ENCODE measurements at regions not wholly inside any gene's neighbourhood (a gene's known extent, or its start where the extent isn't known, plus 50 kb on each side); places are given as distances from the start of the nearest gene placed in this dataset.

DNA sequence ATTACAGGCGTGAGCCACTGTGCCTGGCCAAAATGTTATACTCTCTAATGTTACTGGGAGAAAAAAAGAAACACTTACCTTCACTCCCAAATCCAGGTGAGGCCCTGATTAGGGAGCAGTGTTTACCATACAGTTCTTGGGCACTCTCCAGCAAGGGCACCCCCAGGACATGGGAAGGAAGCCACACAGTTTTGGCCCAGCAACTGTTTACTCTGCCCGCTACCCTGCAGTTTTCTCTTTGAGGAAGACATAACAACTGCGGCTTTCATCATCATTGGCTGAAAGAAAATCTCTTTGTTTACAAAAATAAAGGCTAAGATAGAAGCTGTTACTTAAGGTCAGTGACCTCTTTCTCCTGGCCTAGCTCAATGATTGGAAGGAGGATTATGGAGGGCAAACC, 145.5 kb upstream of the DUSP21 start:
- WGBS (ENCODE audit: missing lambda C conversion rate), result 50% methylated on average over 3 of the region's 3 CpGs
- Histone ChIP-seq H3K4me1 (peaks cover 4% of the 10 kb centered on the region; the same call in 1 of the 3 replicates), H3K4me2 (no peak overlapping the region), H3K27ac (no peak overlapping the region), H3K4me3 (no peak overlapping the region), H3K9me3 (no peaks in the 10 kb centered on the region)
- no peak for TF ChIP-seq FOSB (CRISPR knock-in tag; IDR thresholded peaks at IDR 0.05)
- TF ChIP-seq ELK1 (IDR thresholded peaks at IDR 0.05; ENCODE audit: low read depth, low read length), result no peak
- FAIRE-seq (no peak), ATAC-seq (no peak), DNase-seq (ENCODE audit: low read depth in 1 of 2, low spot score in 1 of 2) (peak in 1 of 2 experiments; percentile 14)
- ChIA-PET POLR2A (no interaction called here), CTCF (no interaction called here)

DNA sequence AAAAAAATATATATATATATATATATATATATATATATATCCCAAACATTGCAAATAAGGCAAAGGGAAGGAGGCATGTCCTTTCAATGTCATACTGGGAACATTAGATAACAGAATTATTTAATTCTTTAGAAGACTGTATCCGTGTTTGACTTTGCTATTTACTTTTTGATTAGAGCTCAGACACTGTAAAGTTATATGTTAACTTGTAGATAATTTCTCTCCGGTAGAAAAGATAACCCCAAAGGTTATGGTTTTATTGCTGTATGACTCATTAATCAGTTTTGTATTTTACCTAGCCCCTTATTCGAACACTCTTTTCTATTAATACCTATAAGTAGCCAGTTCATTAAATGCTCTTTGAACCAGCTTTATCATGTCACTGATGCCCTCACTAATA, 150.6 kb upstream of the DUSP21 start:
- DNase-seq (ENCODE audit: low read depth in 1 of 2, low spot score in 1 of 2) (no peak), ATAC-seq (no peak), FAIRE-seq (no peak)
- Histone ChIP-seq H3K4me3 (no peak overlapping the region), H3K27ac (no peak overlapping the region), H3K4me1 (no peaks in the 10 kb centered on the region), H3K4me2 (no peak overlapping the region), H3K9me3 (no peaks in the 10 kb centered on the region)
- WGBS (ENCODE audit: missing lambda C conversion rate), result 7% methylated on average over 3 of the region's 3 CpGs
- TF ChIP-seq FOSL2 (IDR thresholded peaks at IDR 0.05) (no peak), FOSL2 (CRISPR knock-in tag; IDR thresholded peaks at IDR 0.05) (0 out of 2 replicates have a peak, but pooled peaks have one; percentile 20), SREBF2 (IDR thresholded peaks at IDR 0.05) (no peak)
- CTCF ChIA-PET, result no interaction called here
- POLR2A ChIA-PET, result interaction anchor here (0.5 kb wide), 1 partner anchor 175 kb away, joined by 3 read pairs; no protein-coding TSS in a partner anchor

GRCh38 chrX:44690129-44690528, 147.5 kb upstream of the FUNDC1 start:
- ATAC-seq (no peak), DNase-seq (ENCODE audit: low read depth in 1 of 2, low spot score in 1 of 2) (no peak), FAIRE-seq (no peak)
- ChIA-PET POLR2A (no interaction called here), CTCF (no interaction called here)
- no peaks in the 10 kb centered on the region for H3K4me1 ChIP-seq
- no peak overlapping the region for H3K4me2 ChIP-seq
- no peaks in the 10 kb centered on the region for H3K9me3 ChIP-seq
- 73% methylated on average over 2 of the region's 2 CpGs for WGBS (ENCODE audit: missing lambda C conversion rate)
- no peak overlapping the region for H3K4me3 ChIP-seq
- no peak for TF ChIP-seq USF2 (IDR thresholded peaks at IDR 0.05)
- no peak for TF ChIP-seq NR3C1 (IDR thresholded peaks at IDR 0.05)
- TF ChIP-seq SMC3 (IDR thresholded peaks at IDR 0.05), result no peak
- TF ChIP-seq ZSCAN20 (CRISPR knock-in tag; IDR thresholded peaks at IDR 0.05), result no peak
- no peak for TF ChIP-seq POLR2A (IDR thresholded peaks at IDR 0.05; ENCODE audit: low read length)
- no peak for TF ChIP-seq MAZ (IDR thresholded peaks at IDR 0.05; ENCODE audit: borderline replicate concordance, low read depth, low read length)
- TF ChIP-seq FOXS1 (CRISPR knock-in tag; IDR thresholded peaks at IDR 0.05), result no peak
- TF ChIP-seq EHMT2 (IDR thresholded peaks at IDR 0.05; ENCODE audit: low read depth), result no peak
- TF ChIP-seq HOXA7 (CRISPR knock-in tag; IDR thresholded peaks at IDR 0.05), result no peak
- TF ChIP-seq KDM5A (IDR thresholded peaks at IDR 0.05), result no peak
- TF ChIP-seq RNF2 (IDR thresholded peaks at IDR 0.05; ENCODE audit: borderline replicate concordance, low read depth), result no peak
- no peak overlapping the region for H3K27ac ChIP-seq

DNA sequence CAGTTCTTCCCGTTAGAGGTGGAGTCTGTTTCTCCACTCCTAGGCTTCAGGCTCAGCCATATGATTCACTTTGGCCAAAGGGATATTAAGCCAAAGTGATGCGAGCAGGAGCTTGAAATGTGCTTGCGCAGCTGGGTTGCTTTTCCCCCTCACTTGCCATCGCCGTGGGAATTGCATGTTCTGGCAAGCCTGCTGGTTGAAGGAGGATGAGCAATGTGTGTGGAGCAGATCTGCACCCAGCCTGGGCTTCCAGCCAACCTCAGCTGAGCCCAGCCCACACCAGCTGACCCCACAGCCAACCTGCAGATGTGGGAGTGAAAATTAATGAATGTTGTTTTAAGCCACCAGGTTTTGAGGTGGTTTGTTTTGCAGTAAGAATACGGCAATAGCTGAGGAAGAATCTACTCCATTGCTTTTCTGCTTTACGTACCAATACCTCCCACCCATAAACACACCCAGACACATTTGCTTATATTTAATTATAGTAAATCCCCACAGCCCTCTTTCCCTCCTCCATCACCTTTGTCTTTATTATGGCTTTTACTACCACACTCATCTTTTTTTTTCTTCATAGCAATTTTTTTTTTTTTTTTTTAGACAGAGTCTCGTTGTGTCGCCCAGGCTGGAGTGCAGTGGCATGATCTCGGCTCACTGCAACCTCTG, 132.8 kb upstream of the FUNDC1 start:
- Histone ChIP-seq H3K4me3 (no peak overlapping the region), H3K9me3 (no peaks in the 10 kb centered on the region), H3K4me1 (peaks cover 7% of the 10 kb centered on the region; the same call in 1 of the 3 replicates), H3K27ac (peak overlapping the region; percentile 22 to 34; a peak in 4 of 6 replicates), H3K4me2 (peak overlapping the region; percentile 29; the same call in 2 of the 3 replicates)
- ATAC-seq, result peak; percentile 85 to 88
- CTCF ChIA-PET, result interaction anchor here (1.4 kb wide), 1 partner anchor 395 kb away, joined by 4 read pairs; no protein-coding TSS in a partner anchor
- FAIRE-seq, result peak; percentile 81
- POLR2A ChIA-PET, result interaction anchor here (1.0 kb wide), 1 partner anchor 244 kb away, joined by 3 read pairs; no protein-coding TSS in a partner anchor
- TF ChIP-seq FOXS1 (CRISPR knock-in tag; IDR thresholded peaks at IDR 0.05), result no peak
- no peak for TF ChIP-seq USF2 (IDR thresholded peaks at IDR 0.05)
- no peak for TF ChIP-seq RAD21 (conservative IDR thresholded peaks at IDR 0.05 in 1 of 2, IDR thresholded peaks at IDR 0.05 in 1 of 2)
- no peak for TF ChIP-seq CEBPB (IDR thresholded peaks at IDR 0.05)
- TF ChIP-seq BHLHE40 (IDR thresholded peaks at IDR 0.05; ENCODE audit: low read depth, low read length), result no peak
- no peak for TF ChIP-seq CTCF (IDR thresholded peaks at IDR 0.05)
- TF ChIP-seq KDM5A (IDR thresholded peaks at IDR 0.05), result no peak
- TF ChIP-seq MAX (IDR thresholded peaks at IDR 0.05), result no peak
- no peak for TF ChIP-seq MYC (IDR thresholded peaks at IDR 0.05; ENCODE audit: borderline replicate concordance, low read length)
- TF ChIP-seq RCOR1 (IDR thresholded peaks at IDR 0.05; ENCODE audit: low read depth, low read length), result no peak
- DNase-seq (ENCODE audit: low read depth in 1 of 2, low spot score in 1 of 2), result peak; percentile 26 to 61
- 65% methylated on average over 10 of the region's 10 CpGs for WGBS (ENCODE audit: missing lambda C conversion rate)
